HT-29 (cell line): ENCODE measurements at regions not wholly inside any gene's neighbourhood (a gene's known extent, or its start where the extent isn't known, plus 50 kb on each side); places are given as distances from the start of the nearest gene placed in this dataset.
"Not testable (repeated sequence)": the region's sequence is repeated elsewhere in the genome, so short reads cannot be mapped to it uniquely, and the experiment has no call there.

Source experiments
- DNase-seq: peaks from one replicate; pipeline ENCODE4 v3.0.0-alpha.2; 2015; ENCODE audit warnings: low spot score

DNA sequence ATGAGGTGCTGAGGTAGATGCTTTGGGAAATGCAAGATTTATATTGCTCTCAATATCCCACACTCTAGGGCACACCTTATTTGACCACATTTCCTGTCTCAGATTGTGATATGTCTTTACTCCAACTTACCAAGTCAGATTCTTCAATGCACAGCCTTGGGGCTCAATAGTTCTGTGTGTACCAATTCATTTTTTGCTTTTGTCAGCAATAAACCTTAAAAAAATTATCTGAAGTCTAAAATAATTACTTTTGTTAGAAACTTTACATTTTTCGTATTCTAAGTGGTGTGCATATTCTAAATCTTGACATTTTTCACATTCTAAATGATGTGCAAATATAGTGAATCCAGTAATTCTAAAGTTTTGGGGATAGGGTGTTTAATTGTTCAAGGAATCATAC lies 447.5 kb upstream of the COX7C start:
- DNase-seq, result no peak

- no peak for DNase-seq
These were observed 442.5 kb upstream of the COX7C start for GRCh38 chr5:86175224-86175623.

DNA sequence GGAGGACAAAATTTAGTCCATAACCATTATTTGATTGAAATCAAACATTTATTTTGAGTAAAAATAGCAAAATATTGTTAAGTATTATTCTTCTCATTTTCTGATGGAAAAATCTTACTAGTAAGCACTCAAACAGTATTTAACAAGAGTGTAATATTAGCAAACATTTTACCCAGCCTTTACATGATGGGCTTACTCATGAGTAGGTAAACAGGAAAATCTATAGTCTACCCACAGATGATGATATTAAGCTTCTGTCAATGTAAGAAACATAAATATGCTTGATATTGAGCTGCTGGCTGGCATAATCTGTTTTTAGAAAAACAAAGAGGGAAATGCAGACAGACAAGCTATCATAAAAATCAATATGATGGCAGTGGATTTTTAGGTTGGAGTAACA lies 418.5 kb upstream of the COX7C start:
- no peak for DNase-seq

- no peak for DNase-seq
These were observed 389.6 kb upstream of the COX7C start for GRCh38 chr5:86228147-86228546.

DNA sequence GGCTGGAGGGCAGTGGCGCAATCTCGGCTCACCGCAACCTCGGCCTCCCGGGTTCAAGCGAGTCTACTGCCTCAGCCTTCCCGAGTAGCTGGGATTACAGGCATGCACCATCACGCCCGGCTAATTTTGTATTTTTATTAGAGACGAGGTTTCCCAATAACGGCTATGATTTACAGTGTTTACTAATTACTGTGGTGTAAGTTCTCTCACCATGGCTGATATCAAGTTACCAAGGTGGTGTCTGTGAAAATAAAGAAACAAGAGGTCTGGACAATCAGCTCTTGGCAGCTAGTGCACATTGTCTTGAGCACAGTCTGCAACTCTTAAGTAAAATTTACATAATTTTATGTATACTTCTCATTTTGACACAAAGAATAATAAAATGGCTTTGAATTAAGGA lies 385.5 kb upstream of the COX7C start:
- DNase-seq, result no peak

- no peak for DNase-seq
These were observed 373.6 kb upstream of the COX7C start for GRCh38 chr5:86244153-86244552.

- DNase-seq, result no peak
These were observed 359.9 kb upstream of the COX7C start for GRCh38 chr5:86257871-86258270.

DNA sequence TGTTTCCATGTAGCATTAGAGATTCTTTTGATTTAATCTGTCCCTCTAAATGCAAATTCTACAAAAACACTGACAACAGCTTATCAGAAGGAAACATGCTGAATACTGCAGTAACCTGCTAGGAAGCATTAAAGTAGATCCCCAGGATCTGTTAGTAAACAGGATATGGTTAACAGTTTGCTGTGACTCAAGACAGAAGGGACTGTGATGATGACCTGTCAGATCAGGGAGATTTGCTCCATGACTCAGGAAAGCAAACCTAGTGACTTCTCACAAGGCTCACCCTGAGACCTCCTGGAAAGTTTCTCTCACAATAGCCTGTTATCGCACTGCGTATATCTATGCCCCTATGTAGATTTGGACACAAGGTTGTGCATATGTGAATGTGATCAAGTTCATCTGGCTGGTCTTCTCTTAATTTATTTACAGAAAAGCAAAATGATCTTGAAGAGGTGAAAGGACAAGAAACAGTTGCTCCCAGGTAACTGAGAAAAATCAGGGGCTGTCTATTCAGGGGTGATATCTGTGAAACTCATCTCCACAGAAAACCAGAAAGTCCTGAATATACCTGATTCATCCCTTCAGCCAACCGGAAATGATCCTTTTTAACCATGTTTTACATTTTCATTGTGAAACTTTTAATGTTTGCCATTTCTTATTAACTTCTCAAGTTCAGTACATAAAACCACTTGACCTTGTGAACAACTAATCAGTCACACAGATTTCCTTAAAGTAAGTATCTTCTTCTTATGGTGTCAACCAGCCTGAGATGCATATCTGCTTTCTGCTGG lies 333.1 kb upstream of the COX7C start:
- not testable (repeated sequence) for DNase-seq

- DNase-seq, result not testable (repeated sequence)
These were observed 330.3 kb upstream of the COX7C start for GRCh38 chr5:86287437-86287836.

- not testable (repeated sequence) for DNase-seq
These were observed 328.0 kb upstream of the COX7C start for GRCh38 chr5:86289786-86290185.

- not testable (repeated sequence) for DNase-seq
These were observed 324.9 kb upstream of the COX7C start for GRCh38 chr5:86292811-86293210.

GRCh38 chr5:86302643-86303042 lies 315.1 kb upstream of the COX7C start:
- not testable (repeated sequence) for DNase-seq

DNA sequence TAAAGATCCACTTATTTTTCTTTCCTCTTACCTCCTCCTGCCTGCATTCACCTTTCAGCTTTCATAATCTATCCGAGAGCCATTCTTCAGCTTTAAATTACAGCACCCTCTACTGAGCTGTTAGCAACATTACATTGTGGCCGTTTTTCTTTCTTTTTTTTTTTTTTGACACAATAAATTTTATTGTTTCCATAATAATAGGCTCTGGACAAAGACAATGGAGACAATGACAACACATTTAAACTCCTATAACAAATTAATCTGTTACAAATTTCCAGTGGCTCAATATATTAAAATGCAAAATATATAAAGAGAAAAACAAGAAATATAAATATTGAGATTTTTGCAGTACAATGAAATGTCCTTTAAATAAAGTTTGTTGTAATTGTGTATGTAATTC lies 312.7 kb upstream of the COX7C start:
- peak; percentile 9 for DNase-seq

DNA sequence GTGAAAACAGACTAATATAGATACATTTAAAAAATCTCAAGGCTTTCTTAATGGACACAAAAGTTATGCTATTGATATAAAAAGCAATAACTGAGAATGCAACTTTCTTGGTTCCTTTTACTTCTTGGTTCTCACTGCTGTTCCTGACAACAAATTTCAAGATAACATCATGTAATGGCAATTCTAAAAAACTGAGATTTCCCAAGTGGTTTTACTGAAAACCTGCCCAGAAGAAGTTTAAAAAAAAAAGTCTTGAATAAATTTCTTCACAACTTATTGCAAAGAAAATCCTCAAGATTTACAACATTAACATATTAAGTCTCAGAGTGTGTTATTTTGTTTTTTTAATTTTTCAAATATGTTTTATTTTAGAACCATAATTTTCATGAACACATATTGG lies 302.8 kb upstream of the COX7C start:
- no peak for DNase-seq

GRCh38 chr5:86320266-86320665 lies 297.5 kb upstream of the COX7C start:
- no peak for DNase-seq

DNA sequence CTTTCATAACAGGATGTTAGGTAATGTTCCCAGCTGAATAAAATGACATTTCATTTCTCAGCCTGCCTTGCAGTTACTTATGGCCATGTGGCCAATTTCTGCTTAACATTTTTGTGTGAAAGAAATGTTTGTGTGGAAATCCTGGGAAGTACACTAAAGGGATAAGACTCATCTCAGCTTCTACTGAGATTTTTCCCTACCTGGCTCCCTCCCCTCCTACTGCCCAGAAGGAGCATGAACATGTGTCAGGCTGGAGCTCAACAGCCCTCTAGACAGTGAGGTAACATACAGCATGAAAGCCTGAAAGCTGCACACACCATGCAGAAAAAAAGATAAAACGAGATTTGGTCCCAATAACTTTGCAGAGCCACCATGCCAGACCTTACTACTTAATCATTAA lies 288.4 kb upstream of the COX7C start:
- DNase-seq, result no peak

- no peak for DNase-seq
These were observed 287.0 kb upstream of the COX7C start for GRCh38 chr5:86330736-86331135.

- no peak for DNase-seq
These were observed 284.9 kb upstream of the COX7C start for GRCh38 chr5:86332851-86333250.

- no peak for DNase-seq
These were observed 279.9 kb upstream of the COX7C start for GRCh38 chr5:86337667-86338460.

- DNase-seq, result no peak
These were observed 263.1 kb upstream of the COX7C start for GRCh38 chr5:86354664-86355063.

GRCh38 chr5:86360801-86361200 lies 256.9 kb upstream of the COX7C start:
- no peak for DNase-seq

- DNase-seq, result no peak
These were observed 246.7 kb upstream of the COX7C start for GRCh38 chr5:86371061-86371460.

- no peak for DNase-seq
These were observed 243.1 kb upstream of the COX7C start for GRCh38 chr5:86374611-86375010.
